A549 (cell line): ENCODE measurements at regions not wholly inside any gene's neighbourhood (a gene's known extent, or its start where the extent isn't known, plus 50 kb on each side); places are given as distances from the start of the nearest gene placed in this dataset.

Source experiments
- ATAC-seq, 2 experiments: fragments of 200-7000 bp in 1 of 2; fragments of >200 bp in 1 of 2; cut with Nextera tagmentation in 1 of 2; cut with Tn5 transposase in 1 of 2; 3 replicates each; pipeline versions ENCODE4 v1.8.0 to v1.9.1; 2018 to 2020; ENCODE audit warnings: mild to moderate bottlenecking in 1 of 2, moderate library complexity in 1 of 2
- CTCF ChIA-PET: fragments of 300-600 bp; sonication (Branson Sonifier 250); formaldehyde crosslinking; extraction: SDS; loops from one replicate; lab custom pipeline; 2021; ENCODE audit warnings: antibody characterized with exemption, inconsistent platforms; lab: Yijun Ruan, JAX
- POLR2A ChIA-PET: fragments of 350-600 bp; formaldehyde crosslinking; extraction: SDS; loops from one replicate; lab custom pipeline; 2021; ENCODE audit warnings: antibody characterized with exemption, inconsistent platforms; lab: Yijun Ruan, JAX
- DNase-seq, 2 experiments: peaks; one replicate each; pipeline versions ENCODE4 v3.0.0 to v3.0.0-alpha.2; 2011 to 2016; ENCODE audit warnings: low read depth in 1 of 2, low spot score in 1 of 2
- FAIRE-seq: peaks from 2 replicates; lab custom pipeline; 2011; peaks lifted over from hg19 to GRCh38; lab: Jason Lieb, UNC
- H3K27ac ChIP-seq, 2 experiments: fragments of >200 bp; sonication (Bioruptor Twin); formaldehyde crosslinking; 3 replicates each; pipeline ENCODE4 v1.5.1; 2016 to 2017
- H3K4me1 ChIP-seq: fragments of >200 bp; sonication (Bioruptor Twin); formaldehyde crosslinking; 3 replicates; pipeline ENCODE4 v1.6.1; 2016
- H3K4me2 ChIP-seq: fragments of >200 bp; sonication (Bioruptor Twin); formaldehyde crosslinking; 3 replicates; pipeline ENCODE4 v1.6.1; 2016
- H3K4me3 ChIP-seq: fragments of >200 bp; sonication (Bioruptor Twin); formaldehyde crosslinking; 3 replicates; pipeline ENCODE4 v1.5.1; 2016
- H3K9me3 ChIP-seq: fragments of >200 bp; sonication (Bioruptor Twin); formaldehyde crosslinking; 3 replicates; pipeline ENCODE4 v1.6.1; 2016
- CHD2 ChIP-seq: fragments of 150-350 bp; IDR thresholded peaks from 2 replicates; pipeline ENCODE4 v1.6.1; 2014; ENCODE audit warnings: low read length; ENCODE audit not compliant: partially characterized antibody
- CHD4 ChIP-seq: fragments of 200-600 bp; sonication (generic); IDR thresholded peaks from 2 replicates; pipeline ENCODE4 v1.6.1; 2016; ENCODE audit warnings: antibody characterized with exemption, mild to moderate bottlenecking, borderline replicate concordance
- EHF ChIP-seq: fragments of 250-450 bp; sonication (Bioruptor Pico); IDR thresholded peaks from 2 replicates; pipeline ENCODE4 v1.5.0; 2020; ENCODE audit warnings: mild to moderate bottlenecking
- ESRRA ChIP-seq: fragments of 150-350 bp; IDR thresholded peaks from 2 replicates; pipeline ENCODE4 v1.6.1; 2014; ENCODE audit warnings: mild to moderate bottlenecking, low read length, borderline replicate concordance
- FOSL2 ChIP-seq, 2 experiments: fragments of 450-650 bp in 1 of 2; fragments of >200 bp in 1 of 2; sonication (Bioruptor Twin) in 1 of 2; formaldehyde crosslinking; IDR thresholded peaks; 2 replicates each; pipeline versions ENCODE4 v1.5.0 to v1.6.1; 2016 to 2020; ENCODE audit warnings: mild to moderate bottlenecking in 1 of 2, moderate library complexity in 1 of 2
- GATA3 ChIP-seq: IDR thresholded peaks from 2 replicates; pipeline ENCODE4 v1.6.1; 2012; ENCODE audit warnings: borderline replicate concordance
- HDAC2 ChIP-seq: fragments of 200-600 bp; sonication (generic); IDR thresholded peaks from 2 replicates; pipeline ENCODE4 v1.6.1; 2016
- HEYL ChIP-seq: fragments of 250-450 bp; sonication (Bioruptor Pico); IDR thresholded peaks from 2 replicates; pipeline ENCODE4 v1.8.0; 2021; ENCODE audit warnings: mild to moderate bottlenecking, moderate library complexity
- HOXB5 ChIP-seq: fragments of 250-450 bp; sonication (Bioruptor Pico); IDR thresholded peaks from 2 replicates; pipeline ENCODE4 v1.5.0; 2020; ENCODE audit warnings: mild to moderate bottlenecking, moderate library complexity
- JUN ChIP-seq, 2 experiments: fragments of >200 bp; sonication (Bioruptor Twin); formaldehyde crosslinking; IDR thresholded peaks; 2 replicates in 1 of 2; 3 replicates in 1 of 2; pipeline ENCODE4 v1.6.1; 2016 to 2017
- KDM1A ChIP-seq: fragments of 200-600 bp; sonication (generic); IDR thresholded peaks from 2 replicates; pipeline ENCODE4 v1.6.1; 2016; ENCODE audit warnings: low read depth, mild to moderate bottlenecking
- MAZ ChIP-seq: fragments of 150-350 bp; IDR thresholded peaks from 2 replicates; pipeline ENCODE4 v1.6.1; 2014; ENCODE audit warnings: antibody characterized with exemption, low read depth, low read length, borderline replicate concordance
- PHF8 ChIP-seq: fragments of 200-600 bp; sonication (generic); IDR thresholded peaks from 2 replicates; pipeline ENCODE4 v1.6.1; 2016; ENCODE audit warnings: low read depth, mild to moderate bottlenecking, antibody characterized with exemption, moderate library complexity, borderline replicate concordance
- POLR2A ChIP-seq: IDR thresholded peaks from 2 replicates; pipeline ENCODE4 v1.6.1; 2012; ENCODE audit warnings: mild to moderate bottlenecking, low read length
- POLR2AphosphoS2 ChIP-seq: conservative IDR thresholded peaks from 2 replicates; pipeline ENCODE4 v1.6.1; 2012; ENCODE audit warnings: low read length, improper control_type of control experiment, inconsistent platforms
- RAD21 ChIP-seq, 2 experiments: fragments of >200 bp in 1 of 2; sonication (Bioruptor Twin) in 1 of 2; formaldehyde crosslinking in 1 of 2; IDR thresholded peaks in 1 of 2; conservative IDR thresholded peaks in 1 of 2; 2 replicates in 1 of 2; 3 replicates in 1 of 2; pipeline ENCODE4 v1.6.1; 2012 to 2018; ENCODE audit warnings: inconsistent platforms in 1 of 2
- SMC3 ChIP-seq: fragments of >200 bp; sonication (Bioruptor Twin); formaldehyde crosslinking; IDR thresholded peaks from 3 replicates; pipeline ENCODE4 v1.6.1; 2018; ENCODE audit warnings: inconsistent platforms
- SREBF2 ChIP-seq: fragments of 450-650 bp; IDR thresholded peaks from 2 replicates; pipeline ENCODE4 v1.6.1; 2014; ENCODE audit warnings: mild to moderate bottlenecking, moderate library complexity
- TFCP2L1 ChIP-seq: fragments of 250-450 bp; sonication (Bioruptor Pico); IDR thresholded peaks from 2 replicates; pipeline ENCODE4 v1.5.0; 2021; ENCODE audit warnings: mild to moderate bottlenecking
- ZC3H11A ChIP-seq: fragments of 450-650 bp; IDR thresholded peaks from 2 replicates; pipeline ENCODE4 v1.6.1; 2014; ENCODE audit warnings: antibody characterized with exemption, mild to moderate bottlenecking
- ZNF302 ChIP-seq: fragments of 250-450 bp; sonication (Bioruptor Pico); IDR thresholded peaks from 2 replicates; pipeline ENCODE4 v1.9.0; 2021; ENCODE audit warnings: inconsistent platforms, mild to moderate bottlenecking, moderate library complexity
- ZSCAN20 ChIP-seq: fragments of 250-450 bp; sonication (Bioruptor Pico); IDR thresholded peaks from 2 replicates; pipeline ENCODE4 v1.8.0; 2022; ENCODE audit warnings: mild to moderate bottlenecking, moderate library complexity
- WGBS: methylation state at CpG from one replicate; pipeline ENCODE4 v1.1.6; 2017; ENCODE audit errors: missing lambda C conversion rate; 5-methylcytosine and 5-hydroxymethylcytosine counted together
- TF ChIP-seq, protein P1 (sequence below): fragments of >200 bp; sonication (Bioruptor Twin); formaldehyde crosslinking; IDR thresholded peaks from 2 replicates; pipeline ENCODE4 v1.6.1; 2016
- TF ChIP-seq, protein P2 (sequence below): fragments of 200-600 bp; sonication (generic); IDR thresholded peaks from 2 replicates; pipeline ENCODE4 v1.6.1; 2016; ENCODE audit warnings: antibody characterized with exemption, mild to moderate bottlenecking, moderate library complexity
- TF ChIP-seq, protein P3 (sequence below): fragments of >200 bp; sonication (Bioruptor Twin); formaldehyde crosslinking; IDR thresholded peaks from 3 replicates; pipeline ENCODE4 v1.6.1; 2016
- TF ChIP-seq, protein P4 (sequence below): IDR thresholded peaks from 2 replicates; pipeline ENCODE4 v1.6.1; 2012

GRCh38 chr5:85305766-85306165, 921.1 kb upstream of the EDIL3 start:
- H3K4me1 ChIP-seq: no peaks in the 10 kb centered on the region
- FAIRE-seq (no peak), ATAC-seq (no peak), DNase-seq (no peak)
- no peak overlapping the region for H3K27ac ChIP-seq
- ChIA-PET POLR2A (no interaction called here), CTCF (no interaction called here)
- no peak overlapping the region for H3K4me3 ChIP-seq
- no peak overlapping the region for H3K4me2 ChIP-seq
- 19% methylated on average over 3 of the region's 3 CpGs for WGBS
- no peaks in the 10 kb centered on the region for H3K9me3 ChIP-seq
- TF ChIP-seq FOSL2 (IDR thresholded peaks at IDR 0.05) (no peak), FOSL2 (CRISPR knock-in tag; IDR thresholded peaks at IDR 0.05) (no peak), MAZ (no peak), CHD4 (no peak), ZSCAN20 (no peak), KDM1A (no peak), POLR2AphosphoS2 (no peak), SREBF2 (no peak), RAD21 (conservative IDR thresholded peaks at IDR 0.05 in 1 of 2, IDR thresholded peaks at IDR 0.05 in 1 of 2) (no peak), HEYL (CRISPR knock-in tag) (no peak), EHF (CRISPR knock-in tag) (no peak), ESRRA (no peak), SMC3 (no peak), POLR2A (no peak), HOXB5 (CRISPR knock-in tag) (no peak), CHD2 (no peak)
- TF ChIP-seq, protein P1, sequence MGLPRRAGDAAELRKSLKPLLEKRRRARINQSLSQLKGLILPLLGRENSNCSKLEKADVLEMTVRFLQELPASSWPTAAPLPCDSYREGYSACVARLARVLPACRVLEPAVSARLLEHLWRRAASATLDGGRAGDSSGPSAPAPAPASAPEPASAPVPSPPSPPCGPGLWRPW: no peak
- TF ChIP-seq, protein P2, sequence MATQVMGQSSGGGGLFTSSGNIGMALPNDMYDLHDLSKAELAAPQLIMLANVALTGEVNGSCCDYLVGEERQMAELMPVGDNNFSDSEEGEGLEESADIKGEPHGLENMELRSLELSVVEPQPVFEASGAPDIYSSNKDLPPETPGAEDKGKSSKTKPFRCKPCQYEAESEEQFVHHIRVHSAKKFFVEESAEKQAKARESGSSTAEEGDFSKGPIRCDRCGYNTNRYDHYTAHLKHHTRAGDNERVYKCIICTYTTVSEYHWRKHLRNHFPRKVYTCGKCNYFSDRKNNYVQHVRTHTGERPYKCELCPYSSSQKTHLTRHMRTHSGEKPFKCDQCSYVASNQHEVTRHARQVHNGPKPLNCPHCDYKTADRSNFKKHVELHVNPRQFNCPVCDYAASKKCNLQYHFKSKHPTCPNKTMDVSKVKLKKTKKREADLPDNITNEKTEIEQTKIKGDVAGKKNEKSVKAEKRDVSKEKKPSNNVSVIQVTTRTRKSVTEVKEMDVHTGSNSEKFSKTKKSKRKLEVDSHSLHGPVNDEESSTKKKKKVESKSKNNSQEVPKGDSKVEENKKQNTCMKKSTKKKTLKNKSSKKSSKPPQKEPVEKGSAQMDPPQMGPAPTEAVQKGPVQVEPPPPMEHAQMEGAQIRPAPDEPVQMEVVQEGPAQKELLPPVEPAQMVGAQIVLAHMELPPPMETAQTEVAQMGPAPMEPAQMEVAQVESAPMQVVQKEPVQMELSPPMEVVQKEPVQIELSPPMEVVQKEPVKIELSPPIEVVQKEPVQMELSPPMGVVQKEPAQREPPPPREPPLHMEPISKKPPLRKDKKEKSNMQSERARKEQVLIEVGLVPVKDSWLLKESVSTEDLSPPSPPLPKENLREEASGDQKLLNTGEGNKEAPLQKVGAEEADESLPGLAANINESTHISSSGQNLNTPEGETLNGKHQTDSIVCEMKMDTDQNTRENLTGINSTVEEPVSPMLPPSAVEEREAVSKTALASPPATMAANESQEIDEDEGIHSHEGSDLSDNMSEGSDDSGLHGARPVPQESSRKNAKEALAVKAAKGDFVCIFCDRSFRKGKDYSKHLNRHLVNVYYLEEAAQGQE: no peak
- TF ChIP-seq, all 56 proteins: peak for 0

DNA sequence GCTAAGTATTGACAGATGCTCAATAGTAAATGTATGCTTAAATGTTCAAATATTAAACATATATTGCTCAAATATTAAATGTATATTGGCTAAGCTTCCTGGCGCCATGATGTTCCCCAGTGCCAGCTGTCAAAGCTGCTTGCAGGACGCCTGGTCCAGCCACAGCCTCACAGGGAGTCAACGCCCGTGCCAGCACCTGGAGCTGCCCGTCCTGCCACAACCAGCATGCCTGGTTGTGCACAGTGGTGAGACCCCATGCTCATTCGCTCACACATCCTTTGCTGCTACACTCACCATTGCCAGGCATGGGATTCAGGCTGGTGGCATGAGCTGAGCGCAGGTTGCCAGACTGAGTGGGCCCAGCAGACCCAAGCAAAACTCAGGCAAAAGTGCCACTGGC, 926.9 kb upstream of the EDIL3 start:
- whole genome bisulfite sequencing: 36% methylated on average over 7 of the region's 7 CpGs
- Histone ChIP-seq H3K4me3 (no peak overlapping the region), H3K4me1 (no peaks in the 10 kb centered on the region), H3K9me3 (no peaks in the 10 kb centered on the region), H3K27ac (no peak overlapping the region), H3K4me2 (no peak overlapping the region)
- ChIA-PET CTCF (interaction anchor here (0.6 kb wide), 1 partner anchor 116 kb away, joined by 3 read pairs; no protein-coding TSS in a partner anchor), POLR2A (no interaction called here)
- TF ChIP-seq CHD4 (no peak), JUN (IDR thresholded peaks at IDR 0.05) (no peak), PHF8 (no peak), HDAC2 (no peak), GATA3 (no peak), ZNF302 (CRISPR knock-in tag) (no peak), HEYL (CRISPR knock-in tag) (no peak), ZC3H11A (no peak), MAZ (no peak), TFCP2L1 (no peak)
- TF ChIP-seq, protein P3, sequence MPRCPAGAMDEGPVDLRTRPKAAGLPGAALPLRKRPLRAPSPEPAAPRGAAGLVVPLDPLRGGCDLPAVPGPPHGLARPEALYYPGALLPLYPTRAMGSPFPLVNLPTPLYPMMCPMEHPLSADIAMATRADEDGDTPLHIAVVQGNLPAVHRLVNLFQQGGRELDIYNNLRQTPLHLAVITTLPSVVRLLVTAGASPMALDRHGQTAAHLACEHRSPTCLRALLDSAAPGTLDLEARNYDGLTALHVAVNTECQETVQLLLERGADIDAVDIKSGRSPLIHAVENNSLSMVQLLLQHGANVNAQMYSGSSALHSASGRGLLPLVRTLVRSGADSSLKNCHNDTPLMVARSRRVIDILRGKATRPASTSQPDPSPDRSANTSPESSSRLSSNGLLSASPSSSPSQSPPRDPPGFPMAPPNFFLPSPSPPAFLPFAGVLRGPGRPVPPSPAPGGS: no peak
- TF ChIP-seq, protein P4, sequence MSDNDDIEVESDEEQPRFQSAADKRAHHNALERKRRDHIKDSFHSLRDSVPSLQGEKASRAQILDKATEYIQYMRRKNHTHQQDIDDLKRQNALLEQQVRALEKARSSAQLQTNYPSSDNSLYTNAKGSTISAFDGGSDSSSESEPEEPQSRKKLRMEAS: no peak
- no peak for DNase-seq
- ATAC-seq: no peak
- FAIRE-seq: no peak
